SU-DHL-6 (cell line): ENCODE measurements at regions not wholly inside any gene's neighbourhood (a gene's known extent, or its start where the extent isn't known, plus 50 kb on each side); places are given as distances from the start of the nearest gene placed in this dataset.

Source experiments
- H2AFZ ChIP-seq: fragments of 200-600 bp; sonication (generic); 2 replicates; pipeline ENCODE4 v1.6.1; 2014; ENCODE audit warnings: low read depth, mild to moderate bottlenecking, moderate library complexity, mixed read lengths, antibody characterized with exemption, low read length; ENCODE audit not compliant: severe bottlenecking
- H3F3A ChIP-seq: fragments of 200-600 bp; shearing (Covaris generic); 2 replicates; pipeline ENCODE4 v1.6.0; 2016; ENCODE audit warnings: antibody characterized with exemption, mild to moderate bottlenecking; ENCODE audit not compliant: insufficient read depth
- H3K27ac ChIP-seq: fragments of 200-600 bp; sonication (generic); 2 replicates; pipeline ENCODE4 v1.5.1; 2016; ENCODE audit warnings: low read depth, mild to moderate bottlenecking, low read length, moderate library complexity, mixed read lengths
- H3K27me3 ChIP-seq: fragments of 200-600 bp; sonication (generic), shearing (Covaris generic); 2 replicates; pipeline ENCODE4 v1.6.0; 2014; ENCODE audit warnings: mild to moderate bottlenecking, low read length
- H3K36me3 ChIP-seq: fragments of 200-600 bp; sonication (generic); 2 replicates; pipeline ENCODE4 v1.6.1; 2014; ENCODE audit warnings: mild to moderate bottlenecking, low read length, mixed read lengths
- H3K4me2 ChIP-seq: fragments of 300-600, 200-600 bp; shearing (Covaris generic), sonication (generic); 2 replicates; pipeline ENCODE4 v1.6.0; 2014; ENCODE audit warnings: low read length, low read depth, mild to moderate bottlenecking; ENCODE audit not compliant: poor library complexity, severe bottlenecking
- H3K4me3 ChIP-seq: fragments of 200-600 bp; sonication (generic); 2 replicates; pipeline ENCODE4 v1.5.1; 2014; ENCODE audit warnings: antibody characterized with exemption, low read length, mild to moderate bottlenecking, mixed read lengths; ENCODE audit not compliant: insufficient read depth, poor library complexity, severe bottlenecking
- H3K79me2 ChIP-seq: fragments of 200-600 bp; sonication (generic); 2 replicates; pipeline ENCODE4 v1.6.1; 2014; ENCODE audit warnings: mild to moderate bottlenecking, low read length, moderate library complexity; ENCODE audit not compliant: insufficient read depth
- H3K9ac ChIP-seq: fragments of 200-600 bp; sonication (generic); 2 replicates; pipeline ENCODE4 v1.7.0; 2014; ENCODE audit warnings: mild to moderate bottlenecking, low read length
- H3K9me2 ChIP-seq: fragments of 200-600 bp; sonication (generic); replicated peaks from 2 replicates; pipeline ENCODE4 v1.6.1; 2014; ENCODE audit warnings: low read length; ENCODE audit not compliant: insufficient read depth
- H3K9me3 ChIP-seq: fragments of 200-600 bp; sonication (generic); 2 replicates; pipeline ENCODE4 v1.6.1; 2014; ENCODE audit warnings: low read length, mixed read lengths; ENCODE audit not compliant: insufficient read depth
- H4K20me1 ChIP-seq: fragments of 200-600 bp; sonication (generic); 2 replicates; pipeline ENCODE4 v1.6.1; 2014; ENCODE audit warnings: low read depth, mild to moderate bottlenecking, antibody characterized with exemption, low read length, moderate library complexity, mixed read lengths
- CTCF ChIP-seq: fragments of 200-600 bp; sonication (generic); IDR thresholded peaks from one replicate; pipeline ENCODE4 v1.5.1; 2017; ENCODE audit warnings: antibody characterized with exemption, mild to moderate bottlenecking, low read length, moderate library complexity; ENCODE audit not compliant: insufficient read depth, poor library complexity, severe bottlenecking
- EZH2phosphoT487 ChIP-seq: fragments of 200-600 bp; sonication (generic), shearing (Covaris generic); conservative IDR thresholded peaks from 2 replicates; pipeline ENCODE4 v1.6.1; 2018; ENCODE audit warnings: mild to moderate bottlenecking, antibody characterized with exemption, low read length, moderate library complexity, mixed read lengths

- H3K9me3 ChIP-seq = no peaks in the 10 kb centered on the region
- TF ChIP-seq CTCF = no peak
- TF ChIP-seq EZH2phosphoT487 = no peak
These were observed 353.7 kb downstream of the SLITRK6 start for GRCh38 chr13:85445534-85445933.

GRCh38 chr13:85441975-85442374 lies 357.2 kb downstream of the SLITRK6 start:
- Histone ChIP-seq H3K36me3 (no peaks in the 10 kb centered on the region), H3K9me3 (no peaks in the 10 kb centered on the region), H4K20me1 (no peaks in the 10 kb centered on the region), H3K9me2 (no peaks in the 10 kb centered on the region), H3K4me3 (no peak overlapping the region), H3K9ac (no peak overlapping the region), H3K79me2 (no peaks in the 10 kb centered on the region), H3F3A (no peaks in the 10 kb centered on the region), H3K27ac (no peak overlapping the region), H3K27me3 (no peaks in the 10 kb centered on the region), H3K4me2 (no peak overlapping the region), H2AFZ (no peak overlapping the region)
- no peak for TF ChIP-seq CTCF

More at GRCh38 chr13:85445534-85445933, 353.7 kb downstream of the SLITRK6 start:
- Histone ChIP-seq H3K36me3 (no peaks in the 10 kb centered on the region), H3K9ac (no peak overlapping the region), H3K4me2 (no peak overlapping the region), H3K79me2 (no peaks in the 10 kb centered on the region), H3K9me2 (no peaks in the 10 kb centered on the region), H3K27ac (no peak overlapping the region), H3K27me3 (no peaks in the 10 kb centered on the region), H4K20me1 (no peaks in the 10 kb centered on the region), H3K4me3 (no peak overlapping the region), H3F3A (no peaks in the 10 kb centered on the region), H2AFZ (no peak overlapping the region)

- no peaks in the 10 kb centered on the region for H3F3A ChIP-seq
- no peaks in the 10 kb centered on the region for H3K79me2 ChIP-seq
- H3K4me3 ChIP-seq = no peak overlapping the region
- no peak overlapping the region for H3K4me2 ChIP-seq
- no peaks in the 10 kb centered on the region for H3K27me3 ChIP-seq
- H3K27ac ChIP-seq = no peak overlapping the region
- no peaks in the 10 kb centered on the region for H3K9me2 ChIP-seq
- no peaks in the 10 kb centered on the region for H3K36me3 ChIP-seq
- H2AFZ ChIP-seq = no peak overlapping the region
- H4K20me1 ChIP-seq = no peaks in the 10 kb centered on the region
- no peak for TF ChIP-seq CTCF
- no peak for TF ChIP-seq EZH2phosphoT487
- no peaks in the 10 kb centered on the region for H3K9me3 ChIP-seq
- no peak overlapping the region for H3K9ac ChIP-seq
These were observed 357.9 kb downstream of the SLITRK6 start for GRCh38 chr13:85441364-85441763.
